Adrenal gland (tissue), 9 donors: ENCODE measurements at regions not wholly inside any gene's neighbourhood (a gene's known extent, or its start where the extent isn't known, plus 50 kb on each side); places are given as distances from the start of the nearest gene placed in this dataset.

Source experiments
- DNase-seq, 7 donors: peaks; one replicate each; pipeline ENCODE4 v3.0.0-alpha.2; 2019 to 2020
- H3K27ac ChIP-seq, 5 donors: fragments of 200-600 bp; sonication (generic) in 4 of 5; 1 replicate in 3 of 5; 2 replicates in 2 of 5; pipeline versions ENCODE4 v1.5.1 to v1.8.0; 2016 to 2020; ENCODE audit warnings: mild to moderate bottlenecking in 1 of 5
- H3K27me3 ChIP-seq: fragments of 200-600 bp; 2 replicates; pipeline ENCODE4 v1.8.0; 2021
- H3K36me3 ChIP-seq, 2 donors: fragments of 200-600 bp; replicated peaks in 1 of 2; 1 replicate in 1 of 2; 2 replicates in 1 of 2; pipeline versions ENCODE4 v1.5.1 to v1.8.0; 2018 to 2022
- H3K4me1 ChIP-seq, 2 donors: fragments of 200-600 bp; replicated peaks in 1 of 2; 1 replicate in 1 of 2; 2 replicates in 1 of 2; pipeline versions ENCODE4 v1.5.1 to v1.8.0; 2018 to 2021
- H3K4me3 ChIP-seq, 4 donors: fragments of 200-600 bp; sonication (generic) in 3 of 4; one replicate each; pipeline ENCODE4 v1.5.1; 2016 to 2018
- H3K9me3 ChIP-seq, 3 donors: fragments of 200-600 bp; sonication (generic) in 1 of 3; replicated peaks in 1 of 3; 1 replicate in 2 of 3; 2 replicates in 1 of 3; pipeline versions ENCODE4 v1.5.1 to v1.8.0; 2016 to 2021
- CTCF ChIP-seq, 6 experiments: fragments of 450-650 bp in 4 of 6; fragments of 200-600 bp in 2 of 6; sonication (generic) in 1 of 6; IDR thresholded peaks; 1 replicate in 5 of 6; 2 replicates in 1 of 6; pipeline versions ENCODE4 v1.5.1 to v1.8.0; 2016 to 2021; ENCODE audit warnings: antibody characterized with exemption in 6 of 6, mild to moderate bottlenecking in 2 of 6, moderate library complexity in 1 of 6
- POLR2A ChIP-seq, 2 donors: fragments of 450-650 bp; IDR thresholded peaks; one replicate each; pipeline ENCODE4 v1.6.1; 2017; ENCODE audit warnings: antibody characterized with exemption in 2 of 2, mild to moderate bottlenecking in 2 of 2, moderate library complexity in 1 of 2
- whole genome bisulfite sequencing, 4 donors: extraction: QIAGEN DNeasy Blood & Tissue Kit in 2 of 4; methylation state at CpG; one replicate each; pipeline versions ENCODE4 v1.1.5 to v1.1.7; 2013 to 2017; 5-methylcytosine and 5-hydroxymethylcytosine counted together
- intact Hi-C, 2 donors: fragments of 100-400 bp; cut with DNase I; formaldehyde crosslinking; loops; one replicate each; pipeline versions ENCODE4 v1.14.1 to v1.15.0; 2022 to 2023
- donor health status: healthy with polysubstance abuse.
- donor health status: Bipolar disorder and iron deficiency.
- donor health status: DM: yes; HTN: yes; CAD: no.
- donor health status: DM: no; HTN: no; CAD: no.
- donor health status: DM: no; HTN: no; CAD: no.

DNA sequence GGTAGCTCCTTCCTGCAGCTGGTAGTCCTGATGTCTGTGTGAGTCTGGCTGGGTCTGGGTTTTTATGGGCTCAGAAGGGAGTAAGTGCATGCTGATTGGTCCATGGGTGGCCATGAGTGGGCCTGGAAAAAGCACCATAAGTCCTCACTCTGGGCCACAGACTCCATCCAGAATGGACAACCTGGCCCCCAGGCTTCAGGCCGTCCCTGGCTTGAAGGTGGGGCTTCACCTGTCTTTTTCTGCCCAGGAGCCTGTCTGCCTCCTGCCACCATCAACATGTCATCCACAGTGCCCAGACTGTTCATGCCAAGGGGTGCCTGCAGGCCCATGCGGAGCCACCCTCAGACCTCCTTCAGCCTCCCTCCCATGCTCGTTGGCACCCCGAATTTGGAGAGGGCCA, 620.0 kb downstream of the RAPGEF2 start:
- Histone ChIP-seq H3K27me3 (no peaks in the 10 kb centered on the region), H3K4me3 (no peak overlapping the region), H3K36me3 (no peaks in the 10 kb centered on the region), H3K4me1 (no peaks in the 10 kb centered on the region), H3K27ac (no peak overlapping the region), H3K9me3 (no peaks in the 10 kb centered on the region)
- intact Hi-C loops = no loop called here
- WGBS, 4 donors = 38 to 68% (median 53%) methylated on average over 3 to 4 of the region's 4 CpGs
- DNase-seq = no peak
- TF ChIP-seq CTCF (IDR thresholded peaks at IDR 0.05) = no peak
- TF ChIP-seq POLR2A (IDR thresholded peaks at IDR 0.05) = no peak

- WGBS, 4 donors = 68 to 80% (median 74%) methylated on average over 3 to 8 of the region's 8 CpGs
- no peak for DNase-seq
- no peaks in the 10 kb centered on the region for H3K27me3 ChIP-seq
- intact Hi-C loops = no loop called here
- no peak for TF ChIP-seq CTCF (IDR thresholded peaks at IDR 0.05)
- no peaks in the 10 kb centered on the region for H3K4me1 ChIP-seq
- H3K4me3 ChIP-seq = no peak overlapping the region
- H3K27ac ChIP-seq = no peak overlapping the region
- no peaks in the 10 kb centered on the region for H3K9me3 ChIP-seq
- H3K36me3 ChIP-seq = no peaks in the 10 kb centered on the region
Observed at GRCh38 chr4:159723341-159724048, 620.6 kb downstream of the RAPGEF2 start.

GRCh38 chr4:159725571-159725970, 622.7 kb downstream of the RAPGEF2 start:
- intact Hi-C loops = no loop called here
- no peak overlapping the region for H3K4me3 ChIP-seq
- 87 to 97% (median 89%) methylated on average over 1 of the region's 1 CpG for WGBS, 4 donors
- no peak for TF ChIP-seq CTCF (IDR thresholded peaks at IDR 0.05)
- H3K27ac ChIP-seq = no peak overlapping the region
- no peak for DNase-seq
- H3K27me3 ChIP-seq = no peaks in the 10 kb centered on the region
- no peaks in the 10 kb centered on the region for H3K4me1 ChIP-seq
- H3K36me3 ChIP-seq = no peaks in the 10 kb centered on the region
- H3K9me3 ChIP-seq = no peaks in the 10 kb centered on the region

DNA sequence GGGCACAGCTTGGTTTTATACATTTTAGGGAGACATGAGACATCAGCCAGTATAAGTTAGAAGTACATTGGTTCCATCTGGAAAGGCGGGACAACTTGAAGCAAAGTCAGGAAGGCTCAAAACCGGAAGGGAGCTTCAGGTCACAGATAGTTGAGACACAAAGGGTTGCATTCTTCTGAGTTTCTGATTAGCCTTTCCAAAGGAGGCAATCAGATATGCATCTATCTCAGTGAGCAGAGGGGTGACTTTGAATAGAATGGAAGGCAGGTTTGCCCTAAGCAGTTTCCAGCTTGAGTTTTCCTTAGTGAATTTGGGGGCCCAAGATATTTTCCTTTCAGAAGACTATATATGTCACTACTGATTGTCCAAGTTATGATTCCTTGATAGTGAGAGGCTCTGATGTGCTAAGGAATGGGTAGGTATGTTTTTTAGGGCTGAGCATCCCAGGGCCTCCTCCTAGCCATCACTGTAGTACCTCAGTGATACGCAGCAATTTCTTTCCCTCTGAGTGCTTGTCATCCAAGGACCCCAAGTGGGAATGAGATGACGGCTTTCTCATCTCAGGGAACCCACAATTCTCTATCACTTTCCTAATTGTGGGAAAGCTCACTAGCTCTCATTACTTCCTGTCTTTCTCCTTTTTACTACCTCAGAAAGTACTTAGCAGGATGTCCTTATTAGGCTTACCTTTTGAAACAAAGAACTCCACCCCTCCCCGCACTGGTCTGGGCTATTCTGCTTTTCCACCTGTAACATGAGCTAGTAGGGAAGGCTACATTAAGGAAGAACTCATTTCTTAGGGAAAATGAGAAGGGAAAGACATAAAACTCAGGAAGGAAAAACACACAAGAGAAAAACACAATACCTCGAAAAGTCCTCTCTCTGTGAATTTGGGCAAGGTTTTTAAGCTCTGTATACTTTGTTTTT, 632.7 kb downstream of the RAPGEF2 start:
- Histone ChIP-seq H3K4me3 (no peak overlapping the region), H3K9me3 (no peaks in the 10 kb centered on the region), H3K27ac (no peak overlapping the region), H3K27me3 (no peaks in the 10 kb centered on the region), H3K36me3 (no peaks in the 10 kb centered on the region), H3K4me1 (no peaks in the 10 kb centered on the region)
- TF ChIP-seq POLR2A (IDR thresholded peaks at IDR 0.05) (no peak), CTCF (IDR thresholded peaks at IDR 0.05) (no peak)
- DNase-seq = no peak
- intact Hi-C loops = no loop called here
- WGBS, 4 donors = 68 to 83% (median 76%) methylated on average over 6 of the region's 6 CpGs
